GM12874 (cell line): ENCODE measurements at regions not wholly inside any gene's neighbourhood (a gene's known extent, or its start where the extent isn't known, plus 50 kb on each side); places are given as distances from the start of the nearest gene placed in this dataset.

Source experiments
- TF ChIP-seq, protein P1 (sequence below): IDR thresholded peaks from 2 replicates; pipeline ENCODE4 v1.5.1; 2011; ENCODE audit warnings: low read depth, mild to moderate bottlenecking, control low read depth, low read length, moderate library complexity; ENCODE audit not compliant: insufficient read depth

DNA sequence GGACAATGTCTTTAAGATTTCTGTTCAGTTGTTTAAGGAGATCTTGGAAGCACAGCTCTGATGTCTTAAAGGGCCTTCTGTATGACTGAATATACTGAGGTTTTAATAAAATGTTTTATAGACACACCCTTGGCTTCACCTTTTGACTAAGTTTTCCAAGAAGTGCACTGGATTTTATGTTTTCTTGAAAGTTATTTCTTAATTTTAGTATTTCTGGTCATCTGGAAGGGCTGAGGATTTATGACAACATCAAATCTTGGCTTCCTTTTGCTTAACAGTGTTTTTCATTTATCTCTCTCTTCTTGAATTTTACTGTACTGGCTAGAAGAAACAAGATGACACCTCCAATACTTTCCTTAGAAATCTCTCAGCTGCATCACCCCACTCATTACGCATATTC lies 2423.4 kb downstream of the LRRC4C start:
- TF ChIP-seq, protein P1, sequence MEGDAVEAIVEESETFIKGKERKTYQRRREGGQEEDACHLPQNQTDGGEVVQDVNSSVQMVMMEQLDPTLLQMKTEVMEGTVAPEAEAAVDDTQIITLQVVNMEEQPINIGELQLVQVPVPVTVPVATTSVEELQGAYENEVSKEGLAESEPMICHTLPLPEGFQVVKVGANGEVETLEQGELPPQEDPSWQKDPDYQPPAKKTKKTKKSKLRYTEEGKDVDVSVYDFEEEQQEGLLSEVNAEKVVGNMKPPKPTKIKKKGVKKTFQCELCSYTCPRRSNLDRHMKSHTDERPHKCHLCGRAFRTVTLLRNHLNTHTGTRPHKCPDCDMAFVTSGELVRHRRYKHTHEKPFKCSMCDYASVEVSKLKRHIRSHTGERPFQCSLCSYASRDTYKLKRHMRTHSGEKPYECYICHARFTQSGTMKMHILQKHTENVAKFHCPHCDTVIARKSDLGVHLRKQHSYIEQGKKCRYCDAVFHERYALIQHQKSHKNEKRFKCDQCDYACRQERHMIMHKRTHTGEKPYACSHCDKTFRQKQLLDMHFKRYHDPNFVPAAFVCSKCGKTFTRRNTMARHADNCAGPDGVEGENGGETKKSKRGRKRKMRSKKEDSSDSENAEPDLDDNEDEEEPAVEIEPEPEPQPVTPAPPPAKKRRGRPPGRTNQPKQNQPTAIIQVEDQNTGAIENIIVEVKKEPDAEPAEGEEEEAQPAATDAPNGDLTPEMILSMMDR: no peak

DNA sequence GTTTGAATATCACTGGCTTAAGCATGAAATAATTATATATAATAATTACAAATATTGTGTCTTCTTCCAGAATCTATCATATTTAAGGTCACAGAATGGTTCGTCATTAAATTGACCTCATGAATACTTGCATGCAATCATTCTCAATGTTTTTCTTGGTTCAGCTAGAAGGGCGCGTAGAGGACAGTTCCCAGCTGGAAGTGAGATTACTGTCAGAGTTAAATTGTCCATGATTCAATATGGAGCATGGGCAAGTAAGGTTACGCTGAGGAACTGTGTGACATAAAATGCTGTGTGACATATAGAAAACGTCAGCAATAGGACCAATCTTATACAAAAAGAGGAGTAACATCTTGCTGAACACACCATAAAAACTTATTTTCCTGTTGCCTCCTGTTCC lies 2423.5 kb upstream of the RAG2 start:
- TF ChIP-seq, protein P1: no peak

DNA sequence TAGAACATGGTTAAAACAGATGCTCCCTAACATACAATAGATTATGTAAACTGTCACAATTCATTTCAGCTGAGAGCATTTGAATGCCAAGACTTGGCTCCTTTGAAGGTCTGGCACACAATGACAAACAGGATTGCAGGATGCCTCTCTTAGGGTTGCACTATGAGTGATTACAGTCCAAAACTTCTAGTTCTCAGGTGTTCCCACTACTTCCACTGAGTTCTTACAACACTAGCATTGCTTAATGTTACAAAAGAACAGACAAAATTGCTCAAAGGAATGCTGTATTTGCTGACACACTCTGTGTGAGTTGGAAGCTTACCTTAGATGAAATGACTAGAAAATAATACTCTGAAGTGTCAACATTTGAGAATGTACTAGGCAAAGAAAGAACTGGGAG lies 2413.8 kb upstream of the RAG2 start:
- TF ChIP-seq, protein P1: no peak

DNA sequence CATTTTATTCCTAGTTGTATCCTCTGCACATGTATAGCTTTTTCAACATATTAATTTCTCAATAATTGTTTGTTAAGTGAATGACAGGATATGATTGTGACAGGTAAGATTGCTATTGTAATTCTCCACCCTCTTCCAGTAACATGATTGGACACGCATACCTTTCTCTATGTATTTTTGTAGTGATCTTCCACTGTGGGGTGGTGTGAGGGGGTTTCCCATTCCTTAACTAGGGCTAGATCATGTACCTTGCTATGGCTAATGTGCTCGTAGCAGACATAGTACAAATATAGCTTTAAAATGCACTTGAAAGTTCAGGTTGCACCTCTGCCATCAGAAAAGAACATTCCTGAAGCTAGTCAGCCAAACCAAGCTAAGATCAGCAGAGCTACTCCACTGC lies 2392.8 kb upstream of the RAG2 start:
- TF ChIP-seq, protein P1: no peak

DNA sequence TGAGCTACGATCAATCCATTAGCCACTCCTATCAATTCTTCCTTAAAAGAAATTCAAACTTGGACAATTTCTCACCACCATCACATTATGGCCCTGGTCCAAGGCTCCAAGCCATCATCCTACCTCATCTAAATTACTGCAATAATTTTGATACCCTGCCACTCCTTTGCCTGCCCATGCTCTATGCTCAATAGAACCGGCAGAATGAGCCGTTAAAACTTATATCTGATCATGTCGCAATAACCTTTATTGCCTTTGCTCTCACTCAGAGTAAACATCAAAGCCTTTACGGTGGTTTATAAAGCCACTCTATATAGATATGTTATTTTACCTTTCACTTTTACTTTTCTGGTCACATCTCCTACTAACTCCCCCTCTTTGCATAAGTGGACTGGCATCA lies 2392.1 kb upstream of the RAG2 start:
- TF ChIP-seq, protein P1: no peak

DNA sequence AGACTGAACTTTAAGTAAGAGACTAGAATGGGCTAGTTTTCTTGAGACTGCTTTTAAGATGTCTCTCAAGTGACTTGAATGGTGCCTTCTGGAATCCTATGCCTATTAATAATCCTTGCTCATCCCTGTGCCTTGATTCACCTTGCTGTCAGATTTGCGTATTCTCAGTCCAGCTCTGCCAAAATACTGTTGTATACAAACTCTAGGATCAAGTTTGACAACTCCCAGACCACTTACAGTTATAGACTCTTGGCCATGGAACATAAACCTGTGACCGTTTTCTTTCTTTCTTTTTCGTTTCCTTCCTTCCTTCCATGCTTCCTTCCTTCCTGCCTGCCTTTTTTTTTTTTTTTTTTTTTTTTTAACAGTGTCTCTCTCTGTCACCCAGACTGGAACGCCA lies 2390.9 kb upstream of the RAG2 start:
- TF ChIP-seq, protein P1: no peak

DNA sequence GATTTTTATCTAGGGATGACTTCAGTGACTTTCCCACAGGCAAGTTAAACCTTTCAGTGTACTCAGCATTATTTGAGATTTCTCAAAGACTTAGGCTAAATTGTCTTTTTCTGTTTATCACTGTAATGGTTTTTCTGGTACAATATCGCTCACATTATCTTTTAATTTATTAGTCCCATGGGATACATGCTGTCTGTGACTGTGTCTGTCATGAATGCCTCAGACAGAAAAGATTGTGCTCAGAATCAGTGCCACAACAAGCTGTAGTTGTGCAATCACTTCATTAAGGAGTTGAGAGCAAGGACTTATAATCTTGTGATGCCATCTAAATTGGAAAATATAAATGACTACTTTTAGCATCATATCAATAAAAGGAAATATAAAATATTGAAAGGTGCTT lies 2374.2 kb upstream of the RAG2 start:
- TF ChIP-seq, protein P1: no peak

DNA sequence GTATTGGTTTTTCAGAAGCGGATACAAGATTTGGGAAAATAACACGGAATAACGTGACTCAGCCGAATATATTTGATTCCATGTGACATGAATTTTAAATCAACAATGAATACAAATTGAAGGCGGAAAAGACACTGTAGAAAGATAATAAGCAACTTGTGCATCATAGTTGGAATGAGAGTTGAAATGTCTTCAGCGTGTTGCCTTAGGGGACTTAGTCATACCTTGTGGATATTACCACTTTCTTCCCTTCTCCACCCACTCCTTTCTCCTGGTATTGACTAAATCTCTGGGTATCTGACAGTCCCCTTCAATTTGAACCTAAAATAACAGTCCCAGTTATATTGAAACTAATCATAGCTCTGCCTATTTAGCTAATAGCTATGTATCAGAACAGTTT lies 2373.1 kb upstream of the RAG2 start:
- TF ChIP-seq, protein P1: no peak
